Mammary epithelial cell (primary cell): ENCODE measurements at regions not wholly inside any gene's neighbourhood (a gene's known extent, or its start where the extent isn't known, plus 50 kb on each side); places are given as distances from the start of the nearest gene placed in this dataset.

ENCODE experiments used
- EZH2 ChIP-seq: IDR thresholded peaks from 2 replicates; pipeline ENCODE4 v1.6.1; 2012; ENCODE audit warnings: low read length, inconsistent platforms, borderline replicate concordance
- TF ChIP-seq, protein P1 (sequence below), 2 donors: IDR thresholded peaks in 1 of 2; conservative IDR thresholded peaks in 1 of 2; 2 replicates each; pipeline ENCODE4 v1.5.1; 2011 to 2012; ENCODE audit warnings: inconsistent platforms in 2 of 2, low read length in 2 of 2, mild to moderate bottlenecking in 2 of 2, control low read depth in 1 of 2, low read depth in 1 of 2; ENCODE audit not compliant: insufficient read depth in 1 of 2; ENCODE audit errors: extremely low read depth in 1 of 2

DNA sequence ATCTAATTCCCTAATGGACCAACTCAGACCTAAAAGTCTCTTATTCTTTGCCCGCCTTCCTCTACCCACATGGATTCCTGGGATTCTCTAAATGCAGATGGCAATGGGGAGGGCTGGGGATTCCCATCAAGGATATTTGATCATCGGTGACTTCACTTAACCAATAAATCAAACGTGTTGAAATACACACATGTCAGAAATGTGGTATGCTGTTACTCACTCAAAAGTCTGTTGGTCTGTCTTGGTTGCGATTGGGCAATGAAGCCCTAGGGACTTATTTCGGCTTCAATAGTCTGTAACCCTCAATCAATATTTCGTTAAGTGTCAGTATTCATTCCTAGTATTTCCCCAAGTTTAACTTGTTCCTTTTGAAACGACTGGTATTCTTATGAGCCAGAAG is 117.2 kb upstream of the DIO3 start:
- TF ChIP-seq, protein P1, sequence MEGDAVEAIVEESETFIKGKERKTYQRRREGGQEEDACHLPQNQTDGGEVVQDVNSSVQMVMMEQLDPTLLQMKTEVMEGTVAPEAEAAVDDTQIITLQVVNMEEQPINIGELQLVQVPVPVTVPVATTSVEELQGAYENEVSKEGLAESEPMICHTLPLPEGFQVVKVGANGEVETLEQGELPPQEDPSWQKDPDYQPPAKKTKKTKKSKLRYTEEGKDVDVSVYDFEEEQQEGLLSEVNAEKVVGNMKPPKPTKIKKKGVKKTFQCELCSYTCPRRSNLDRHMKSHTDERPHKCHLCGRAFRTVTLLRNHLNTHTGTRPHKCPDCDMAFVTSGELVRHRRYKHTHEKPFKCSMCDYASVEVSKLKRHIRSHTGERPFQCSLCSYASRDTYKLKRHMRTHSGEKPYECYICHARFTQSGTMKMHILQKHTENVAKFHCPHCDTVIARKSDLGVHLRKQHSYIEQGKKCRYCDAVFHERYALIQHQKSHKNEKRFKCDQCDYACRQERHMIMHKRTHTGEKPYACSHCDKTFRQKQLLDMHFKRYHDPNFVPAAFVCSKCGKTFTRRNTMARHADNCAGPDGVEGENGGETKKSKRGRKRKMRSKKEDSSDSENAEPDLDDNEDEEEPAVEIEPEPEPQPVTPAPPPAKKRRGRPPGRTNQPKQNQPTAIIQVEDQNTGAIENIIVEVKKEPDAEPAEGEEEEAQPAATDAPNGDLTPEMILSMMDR (conservative IDR thresholded peaks at IDR 0.05 in 1 of 2, IDR thresholded peaks at IDR 0.05 in 1 of 2; ENCODE audit: extremely low read depth in 1 of 2, insufficient read depth in 1 of 2, low read depth in 1 of 2, low read length in 2 of 2), result no peak
- TF ChIP-seq EZH2, result no peak
